HG03432 (cell line): ENCODE measurements at regions not wholly inside any gene's neighbourhood (a gene's known extent, or its start where the extent isn't known, plus 50 kb on each side); places are given as distances from the start of the nearest gene placed in this dataset.

Source experiments
- ATAC-seq: cut with Tn5 transposase; IDR thresholded peaks from one replicate; pipeline ENCODE4 v1.9.1; 2021; ENCODE audit warnings: mild to moderate bottlenecking, moderate library complexity; ENCODE audit not compliant: unreplicated experiment

DNA sequence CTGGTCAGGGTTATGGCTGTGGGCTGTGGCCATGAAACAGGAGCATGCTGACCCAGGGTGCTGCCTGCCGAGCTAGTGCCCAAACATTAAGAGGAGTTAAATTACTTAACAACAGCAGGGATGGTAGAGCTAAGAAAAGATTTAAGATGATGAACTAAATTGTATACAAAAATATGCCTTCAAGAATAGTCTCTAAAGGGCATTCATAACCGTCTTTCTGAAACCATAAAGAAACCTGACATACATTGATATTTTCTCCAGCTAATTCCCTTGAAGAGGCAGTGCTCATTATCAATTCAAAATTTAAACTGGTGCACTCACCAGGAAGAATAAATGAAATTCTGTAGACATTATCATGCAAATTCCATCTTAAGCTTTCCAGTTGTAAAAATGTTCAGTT is 265.8 kb upstream of the TAC1 start:
- no peak for ATAC-seq

- ATAC-seq: no peak
These were observed 264.7 kb upstream of the TAC1 start for GRCh38 chr7:97466999-97467740.

DNA sequence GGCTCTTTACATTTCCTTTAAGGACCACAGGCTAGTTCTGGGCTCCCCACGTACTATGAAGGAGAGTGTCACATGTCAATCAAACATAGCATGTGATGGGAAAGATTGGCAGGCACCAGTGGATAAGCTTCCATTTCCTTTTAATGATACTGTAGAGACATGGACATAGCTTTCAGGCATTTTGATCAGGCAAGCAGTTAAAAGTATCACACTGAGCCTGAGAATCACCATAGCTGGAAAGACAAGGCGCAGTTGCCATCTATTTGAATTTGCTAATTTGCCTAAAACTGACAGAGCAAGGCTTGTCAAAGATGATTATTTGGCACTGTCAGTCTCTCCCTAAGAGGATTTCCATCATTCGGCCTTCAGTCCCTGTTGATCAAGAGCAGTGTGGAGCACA is 263.4 kb upstream of the TAC1 start:
- no peak for ATAC-seq

DNA sequence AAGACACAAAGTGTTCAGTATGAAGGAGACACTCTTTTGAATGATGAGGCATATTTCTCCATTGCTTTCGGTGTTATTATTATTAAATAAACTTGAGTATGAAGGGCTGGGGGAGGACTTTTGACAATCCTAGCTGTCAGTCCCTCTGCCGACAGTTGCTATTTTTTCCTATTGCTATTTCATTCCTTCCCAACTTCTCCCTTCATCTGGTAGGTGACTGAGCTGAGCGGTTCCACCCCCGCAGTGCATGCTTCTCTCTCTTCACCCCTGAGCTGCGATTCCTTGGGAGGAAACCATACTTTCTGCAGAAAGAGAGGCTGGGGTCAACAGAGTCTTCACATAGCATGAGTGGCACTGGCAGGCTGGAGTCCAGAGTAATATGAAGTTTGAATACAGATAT is 261.2 kb upstream of the TAC1 start:
- ATAC-seq: no peak

DNA sequence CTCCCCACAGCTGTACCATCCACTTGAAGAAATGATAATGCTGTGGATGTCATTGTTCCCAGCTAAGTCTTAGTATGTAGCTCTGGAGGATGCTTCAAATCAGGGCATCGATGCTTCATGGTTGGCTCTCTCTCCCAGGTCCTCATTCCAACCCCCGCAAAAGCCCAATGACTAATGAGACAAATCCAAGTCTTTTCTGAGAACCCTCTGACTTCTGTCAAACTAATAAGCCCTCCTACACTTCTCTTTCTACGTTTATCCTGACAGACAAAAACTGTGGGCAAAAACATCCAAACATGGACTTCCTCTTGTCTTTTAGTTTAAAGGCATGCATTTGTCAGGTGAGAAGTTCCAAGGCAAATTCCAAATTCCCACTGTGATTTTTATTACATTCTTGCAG is 260.4 kb upstream of the TAC1 start:
- no peak for ATAC-seq

GRCh38 chr7:97479740-97480290 is 252.1 kb upstream of the TAC1 start:
- no peak for ATAC-seq

DNA sequence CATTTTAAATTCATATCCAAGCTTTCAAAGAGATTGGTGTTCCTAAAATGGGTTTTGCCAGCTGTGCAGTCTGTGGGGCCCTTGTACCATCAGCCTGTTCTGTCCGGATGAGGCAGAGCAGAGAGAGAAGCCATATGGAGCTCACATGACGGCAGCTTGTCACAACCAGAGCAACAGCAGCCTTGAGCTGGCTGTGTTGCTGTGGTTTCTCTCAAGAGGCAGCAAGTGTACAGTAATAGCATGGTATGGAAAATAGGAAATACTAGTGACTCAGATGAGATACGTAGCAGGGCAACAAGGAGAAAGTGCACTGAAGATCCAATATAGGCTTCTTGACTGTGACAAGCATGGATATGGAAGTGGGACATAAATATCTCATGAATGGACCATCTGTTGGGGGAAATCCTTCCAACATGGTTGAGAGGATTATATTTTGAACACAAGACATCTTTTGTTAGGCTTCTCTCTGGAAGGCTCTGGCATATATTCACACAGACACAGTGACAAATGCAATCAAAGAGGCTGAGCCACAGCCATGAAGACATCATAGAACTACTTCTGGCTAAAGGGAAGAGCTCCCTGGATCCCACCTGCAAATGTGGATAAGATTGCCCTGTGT is 251.0 kb upstream of the TAC1 start:
- no peak for ATAC-seq

GRCh38 chr7:97495487-97495886 is 236.4 kb upstream of the TAC1 start:
- ATAC-seq: no peak

DNA sequence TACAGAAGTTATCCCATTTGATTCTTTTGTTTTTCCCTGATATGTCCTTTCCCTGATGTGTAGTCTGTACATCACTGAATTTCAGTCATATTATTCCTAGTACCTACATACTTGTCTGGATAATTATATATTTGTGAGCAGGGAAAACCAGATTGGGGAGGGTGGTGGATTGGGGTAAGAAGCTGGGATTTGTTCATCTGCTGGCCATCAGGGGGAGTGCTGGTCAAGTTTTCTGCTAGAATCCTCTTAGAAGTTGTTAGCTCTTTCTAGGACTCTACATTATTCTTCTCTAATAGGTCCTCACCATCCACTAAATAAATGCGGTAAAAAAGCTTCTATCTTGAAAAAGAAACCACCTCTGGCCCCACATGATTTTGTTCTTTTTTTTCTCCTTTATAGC is 232.7 kb upstream of the TAC1 start:
- ATAC-seq: peak; percentile 80

DNA sequence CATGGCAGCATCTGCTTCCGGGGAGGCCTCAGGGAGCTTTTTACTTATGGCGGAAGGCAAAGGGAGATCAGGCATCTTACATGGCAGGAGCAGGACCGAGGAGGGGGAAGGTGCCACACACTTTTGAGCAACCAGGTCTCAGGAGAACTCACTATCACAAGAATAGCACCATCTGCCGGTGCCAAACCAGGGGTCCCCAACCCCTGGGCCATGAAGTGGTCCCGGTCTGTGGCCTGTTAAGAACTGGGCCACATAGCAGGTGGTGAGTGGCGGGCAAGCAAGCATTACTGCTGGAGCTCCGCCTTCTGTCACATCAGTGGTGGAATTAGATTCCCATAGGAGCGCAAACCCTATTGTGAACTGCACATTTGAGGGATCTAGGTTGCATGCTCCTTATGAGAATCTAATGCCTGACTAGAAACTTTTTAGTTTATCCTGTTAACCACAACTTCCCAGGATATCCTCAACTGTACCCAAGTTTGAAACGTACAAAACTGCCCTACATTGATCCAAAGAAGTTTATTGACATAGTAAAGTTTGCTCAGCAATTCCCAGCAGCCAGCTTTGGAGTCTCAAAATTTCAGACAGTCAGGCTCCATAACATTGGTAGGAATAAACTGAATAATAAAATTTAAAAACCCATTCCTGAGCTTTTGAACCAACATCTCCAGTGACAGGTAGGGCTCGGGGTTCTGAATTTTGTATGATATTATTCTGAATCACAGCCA is 228.4 kb upstream of the TAC1 start:
- no peak for ATAC-seq

DNA sequence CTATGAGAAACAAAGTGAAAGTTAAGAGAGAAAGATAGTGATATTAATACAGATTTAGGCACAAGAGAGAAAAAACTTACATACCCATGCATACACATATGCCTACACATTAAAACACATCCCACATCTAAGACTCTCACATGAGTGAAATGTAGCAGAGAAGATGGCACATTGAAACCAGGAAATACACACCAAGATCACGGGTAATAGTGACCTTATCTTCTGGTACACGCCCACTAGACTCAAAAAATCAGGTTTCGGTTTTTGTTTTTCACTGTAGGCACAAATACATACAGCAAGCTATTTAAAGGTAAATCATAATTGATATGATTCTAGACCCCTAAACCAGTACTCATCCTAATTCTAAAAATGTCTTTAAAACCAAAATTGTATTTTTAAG is 225.2 kb upstream of the TAC1 start:
- ATAC-seq: peak; percentile 57

DNA sequence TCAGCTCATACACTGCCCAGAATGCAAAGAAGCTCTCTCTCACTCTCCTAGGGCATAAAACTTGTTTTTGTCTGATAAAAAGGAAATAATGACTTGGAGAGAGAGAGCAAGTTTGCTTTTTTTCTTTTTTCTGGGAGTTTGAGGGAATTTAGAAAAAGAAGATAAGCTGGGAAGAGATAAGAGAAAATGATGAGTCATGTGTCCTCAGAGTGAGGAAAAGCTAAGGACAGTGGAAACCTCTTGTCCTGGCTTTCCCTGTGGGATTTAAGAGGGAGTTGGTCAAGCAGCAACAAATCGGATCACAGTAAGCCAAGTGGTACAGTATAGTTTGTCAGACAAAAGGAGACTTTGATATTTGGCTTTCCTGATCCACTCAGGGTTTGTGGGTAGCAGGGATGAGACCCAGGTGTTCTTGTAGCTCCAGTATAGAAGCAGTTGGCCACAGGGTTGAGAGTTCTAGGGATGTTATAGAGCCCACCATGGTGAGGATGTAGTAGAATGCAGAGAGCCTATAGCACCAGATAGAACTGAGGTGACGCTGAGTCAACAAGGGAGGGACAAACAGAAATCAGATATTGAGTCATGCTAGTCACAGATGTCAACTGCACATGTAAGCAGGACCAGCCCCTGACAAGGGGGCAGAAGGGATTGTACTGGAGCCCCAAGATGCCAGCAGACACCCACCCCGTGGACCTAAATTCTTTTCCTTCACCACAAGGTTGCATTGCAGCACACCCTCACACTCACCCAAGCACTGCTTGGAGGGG is 219.3 kb upstream of the TAC1 start:
- ATAC-seq: peak; percentile 63

DNA sequence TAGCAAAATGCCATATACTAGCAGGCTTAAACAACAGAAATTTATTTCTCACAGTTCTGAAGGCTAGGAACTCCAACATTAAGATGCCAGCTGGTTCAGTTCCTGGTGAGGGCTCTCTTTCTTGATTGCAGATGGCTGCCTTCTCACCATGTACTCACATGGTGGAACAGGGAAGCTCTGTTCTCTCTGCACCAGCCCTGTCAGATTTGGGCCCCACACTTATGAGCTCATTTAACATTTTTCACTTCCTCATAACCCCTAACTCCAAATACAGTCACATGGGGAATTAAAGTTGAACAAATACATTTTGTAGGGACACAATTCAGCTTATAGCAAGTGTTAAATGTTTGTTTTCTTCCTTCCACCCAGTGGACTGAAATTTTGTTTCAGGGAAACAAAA is 218.6 kb upstream of the TAC1 start:
- peak; percentile 76 for ATAC-seq

DNA sequence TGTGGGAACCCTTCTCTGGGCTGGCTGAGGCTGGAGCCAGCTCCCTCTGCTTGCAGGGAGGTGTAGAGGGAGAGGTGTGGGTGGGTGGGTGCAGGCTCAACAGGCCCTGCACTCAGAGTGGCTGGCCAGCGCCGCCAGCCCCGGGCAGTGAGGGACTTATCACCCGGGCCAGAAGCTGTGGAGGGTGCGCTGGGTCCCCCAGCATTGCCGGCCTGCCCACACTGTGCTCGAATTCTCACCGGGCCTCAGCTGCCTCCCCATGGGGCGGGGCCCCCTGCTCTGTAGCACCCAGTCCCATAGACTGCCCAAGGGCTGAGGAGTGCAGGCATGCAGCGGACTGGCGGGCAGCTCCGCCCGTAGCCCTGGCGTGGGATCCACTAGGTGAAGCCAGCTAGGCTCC is 190.7 kb upstream of the TAC1 start:
- no peak for ATAC-seq

- ATAC-seq: no peak
These were observed 175.9 kb upstream of the TAC1 start for GRCh38 chr7:97555857-97556421.

GRCh38 chr7:97565665-97566064 is 166.2 kb upstream of the TAC1 start:
- no peak for ATAC-seq

DNA sequence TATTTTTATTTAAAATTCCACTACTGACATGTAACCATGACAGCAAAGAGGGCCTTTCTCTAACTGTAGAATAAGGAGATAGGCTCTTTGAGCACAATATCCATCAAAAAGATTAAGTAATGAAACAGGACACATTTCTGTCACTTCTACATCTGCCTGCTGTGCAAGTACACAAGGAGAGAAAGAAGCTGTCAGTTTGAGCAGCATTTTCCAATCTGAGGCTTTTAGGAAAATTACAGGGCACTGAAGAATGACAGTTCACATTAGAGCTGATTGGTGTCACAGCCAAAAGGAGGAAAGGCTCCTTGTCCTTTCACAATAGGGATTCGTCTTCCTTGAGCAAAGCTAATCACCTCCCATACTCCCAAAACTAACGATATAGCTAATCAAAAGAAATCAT is 158.8 kb upstream of the TAC1 start:
- no peak for ATAC-seq

GRCh38 chr7:97576043-97576442 is 155.8 kb upstream of the TAC1 start:
- ATAC-seq: no peak

GRCh38 chr7:97578225-97578624 is 153.7 kb upstream of the TAC1 start:
- ATAC-seq: no peak

DNA sequence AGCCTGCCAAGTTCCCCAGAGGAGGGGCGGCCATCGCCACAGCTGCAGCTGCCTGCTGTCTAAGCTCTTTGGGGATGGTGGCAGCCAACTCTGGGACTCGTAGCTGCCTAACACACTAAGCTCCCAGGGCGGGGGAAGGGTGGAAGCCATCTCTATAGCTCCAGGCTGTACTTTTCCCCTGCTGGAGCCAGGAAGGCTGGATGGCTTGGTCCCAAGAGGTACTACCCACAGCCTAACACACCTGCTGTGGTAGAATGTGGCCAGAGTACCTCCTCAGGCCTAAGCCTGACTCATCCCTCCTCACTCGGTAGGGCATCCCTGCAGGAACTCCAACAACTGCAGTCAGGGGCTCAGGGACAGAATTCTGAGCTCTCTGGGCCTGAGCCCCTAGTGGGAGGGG is 151.7 kb upstream of the TAC1 start:
- ATAC-seq: no peak

- ATAC-seq: no peak
These were observed 136.4 kb upstream of the TAC1 start for GRCh38 chr7:97595439-97595838.
